Left ventricle myocardium inferior (tissue), 1 donor: ENCODE measurements at regions not wholly inside any gene's neighbourhood (a gene's known extent, or its start where the extent isn't known, plus 50 kb on each side); places are given as distances from the start of the nearest gene placed in this dataset.

Source experiments
- DNase-seq: peaks from one replicate; pipeline ENCODE4 v3.0.0-alpha.2; 2020
- H3K27ac ChIP-seq: fragments of 200-600 bp; replicated peaks from 2 replicates; pipeline ENCODE4 v1.8.0; 2021
- H3K27me3 ChIP-seq: fragments of 200-600 bp; 2 replicates; pipeline ENCODE4 v1.8.0; 2021; ENCODE audit warnings: low read depth
- H3K36me3 ChIP-seq: fragments of 200-600 bp; 2 replicates; pipeline ENCODE4 v1.8.0; 2021
- H3K4me1 ChIP-seq: fragments of 200-600 bp; 2 replicates; pipeline ENCODE4 v1.8.0; 2021
- H3K4me3 ChIP-seq: fragments of 200-600 bp; 2 replicates; pipeline ENCODE4 v1.8.0; 2021; ENCODE audit warnings: mild to moderate bottlenecking, moderate library complexity
- H3K9me3 ChIP-seq: fragments of 200-600 bp; replicated peaks from 2 replicates; pipeline ENCODE4 v1.8.0; 2021
- intact Hi-C: fragments of 100-400 bp; cut with micrococcal nuclease; formaldehyde crosslinking; loops from one replicate; pipeline ENCODE4 v1.11.0; 2022
- TF ChIP-seq, protein P1 (sequence below): fragments of 200-600 bp; IDR thresholded peaks from 2 replicates; pipeline ENCODE4 v1.8.0; 2021; ENCODE audit warnings: antibody characterized with exemption, mild to moderate bottlenecking, borderline replicate concordance
- donor health status: DM: no; HTN: yes; CAD: no; lungs with severe emphysema.

DNA sequence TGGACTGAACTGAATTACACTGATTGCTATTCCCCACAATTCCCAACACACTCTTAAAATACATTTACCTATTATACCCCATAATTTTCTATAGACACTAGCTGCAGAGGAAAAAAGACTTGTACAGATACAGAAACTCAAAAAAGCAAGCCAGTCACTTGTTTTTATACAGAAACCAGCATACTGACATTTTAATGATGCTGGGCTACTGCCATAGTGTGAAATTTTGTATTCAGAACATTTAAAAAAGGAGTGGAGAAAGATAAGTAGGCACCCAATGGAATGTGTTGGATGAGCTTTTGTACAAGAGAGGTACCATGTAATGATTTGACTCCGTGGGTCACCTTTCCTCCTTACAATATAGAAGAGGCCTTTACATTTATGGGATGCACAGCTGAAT is 740.1 kb downstream of the PLCL1 start:
- H3K27ac ChIP-seq: no peak overlapping the region
- no peaks in the 10 kb centered on the region for H3K27me3 ChIP-seq
- intact Hi-C loops: no loop called here
- no peak for DNase-seq
- peaks cover under 1% of the 10 kb centered on the region for H3K9me3 ChIP-seq
- TF ChIP-seq, protein P1, sequence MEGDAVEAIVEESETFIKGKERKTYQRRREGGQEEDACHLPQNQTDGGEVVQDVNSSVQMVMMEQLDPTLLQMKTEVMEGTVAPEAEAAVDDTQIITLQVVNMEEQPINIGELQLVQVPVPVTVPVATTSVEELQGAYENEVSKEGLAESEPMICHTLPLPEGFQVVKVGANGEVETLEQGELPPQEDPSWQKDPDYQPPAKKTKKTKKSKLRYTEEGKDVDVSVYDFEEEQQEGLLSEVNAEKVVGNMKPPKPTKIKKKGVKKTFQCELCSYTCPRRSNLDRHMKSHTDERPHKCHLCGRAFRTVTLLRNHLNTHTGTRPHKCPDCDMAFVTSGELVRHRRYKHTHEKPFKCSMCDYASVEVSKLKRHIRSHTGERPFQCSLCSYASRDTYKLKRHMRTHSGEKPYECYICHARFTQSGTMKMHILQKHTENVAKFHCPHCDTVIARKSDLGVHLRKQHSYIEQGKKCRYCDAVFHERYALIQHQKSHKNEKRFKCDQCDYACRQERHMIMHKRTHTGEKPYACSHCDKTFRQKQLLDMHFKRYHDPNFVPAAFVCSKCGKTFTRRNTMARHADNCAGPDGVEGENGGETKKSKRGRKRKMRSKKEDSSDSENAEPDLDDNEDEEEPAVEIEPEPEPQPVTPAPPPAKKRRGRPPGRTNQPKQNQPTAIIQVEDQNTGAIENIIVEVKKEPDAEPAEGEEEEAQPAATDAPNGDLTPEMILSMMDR: no peak
- H3K4me3 ChIP-seq: no peak overlapping the region
- no peaks in the 10 kb centered on the region for H3K36me3 ChIP-seq
- H3K4me1 ChIP-seq: no peaks in the 10 kb centered on the region

- H3K4me1 ChIP-seq: no peaks in the 10 kb centered on the region
- H3K27me3 ChIP-seq: no peaks in the 10 kb centered on the region
- intact Hi-C loops: no loop called here
- no peaks in the 10 kb centered on the region for H3K36me3 ChIP-seq
- H3K27ac ChIP-seq: no peak overlapping the region
- no peak overlapping the region for H3K4me3 ChIP-seq
- H3K9me3 ChIP-seq: peaks cover 9% of the 10 kb centered on the region
- TF ChIP-seq, protein P1: no peak
- DNase-seq: no peak
These were observed 730.4 kb downstream of the PLCL1 start for GRCh38 chr2:198534756-198535155.

DNA sequence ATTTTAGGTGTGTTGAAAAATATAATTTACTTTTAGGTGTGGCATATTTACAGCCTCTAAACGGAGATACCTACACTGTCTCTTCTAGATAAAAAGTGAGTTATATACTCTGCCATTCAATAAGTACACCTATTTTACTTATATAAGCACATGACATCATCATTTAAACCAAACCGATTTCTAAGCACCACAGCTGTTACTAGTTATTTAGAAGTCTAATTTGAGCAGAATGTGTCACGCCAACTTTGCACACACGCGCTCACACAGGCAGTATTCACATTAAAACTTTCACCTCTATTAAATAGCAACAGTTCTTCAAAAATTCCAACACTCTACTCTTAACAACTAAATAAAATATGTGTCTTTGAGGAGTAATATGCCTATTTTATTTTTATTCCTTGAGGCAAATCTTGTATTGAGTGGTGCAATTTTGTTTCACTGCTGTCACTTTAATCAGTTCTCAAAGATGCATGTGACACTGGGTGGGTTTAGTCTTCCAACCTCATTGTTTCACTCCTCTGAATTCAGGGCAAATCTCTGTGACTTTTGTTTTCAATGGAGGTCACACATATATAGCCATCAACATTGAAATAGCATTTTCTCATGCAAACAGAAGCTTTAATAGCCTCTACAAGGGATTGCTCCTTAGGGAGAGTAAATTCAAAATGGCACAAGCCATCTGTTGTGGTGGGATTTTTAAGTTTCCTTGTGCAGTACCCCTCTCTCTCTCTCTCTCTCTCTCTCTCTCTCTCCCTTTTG is 721.0 kb downstream of the PLCL1 start:
- H3K36me3 ChIP-seq: no peaks in the 10 kb centered on the region
- no peak overlapping the region for H3K4me3 ChIP-seq
- intact Hi-C loops: no loop called here
- H3K27me3 ChIP-seq: no peaks in the 10 kb centered on the region
- H3K27ac ChIP-seq: no peak overlapping the region
- H3K4me1 ChIP-seq: no peaks in the 10 kb centered on the region
- TF ChIP-seq, protein P1: no peak
- peaks cover 5% of the 10 kb centered on the region for H3K9me3 ChIP-seq
- DNase-seq: no peak

- H3K4me3 ChIP-seq: no peak overlapping the region
- DNase-seq: no peak
- no peaks in the 10 kb centered on the region for H3K27me3 ChIP-seq
- no peak overlapping the region for H3K27ac ChIP-seq
- H3K9me3 ChIP-seq: peaks cover 5% of the 10 kb centered on the region
- intact Hi-C loops: no loop called here
- no peaks in the 10 kb centered on the region for H3K4me1 ChIP-seq
- TF ChIP-seq, protein P1: no peak
- H3K36me3 ChIP-seq: no peaks in the 10 kb centered on the region
These were observed 719.3 kb downstream of the PLCL1 start for GRCh38 chr2:198523710-198524109.

DNA sequence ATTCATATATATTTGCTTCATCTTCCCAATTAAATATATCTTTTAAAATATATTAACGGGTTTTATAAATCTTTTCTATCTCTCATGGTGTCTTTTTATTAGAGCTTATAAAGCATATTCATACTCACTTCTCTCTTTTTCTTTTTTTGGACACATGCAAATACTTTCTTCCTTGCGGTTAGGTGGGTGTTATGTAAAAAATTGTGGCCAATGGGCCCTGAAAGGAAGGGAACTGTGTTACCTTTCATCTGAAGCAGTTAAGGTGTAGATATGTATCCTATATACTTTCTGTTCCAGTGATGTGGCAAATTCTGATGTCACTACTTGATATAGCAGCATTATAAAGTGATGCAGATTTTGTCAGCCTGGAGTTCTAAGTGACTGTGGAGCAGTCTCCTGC is 714.5 kb downstream of the PLCL1 start:
- TF ChIP-seq, protein P1: no peak
- H3K4me1 ChIP-seq: no peaks in the 10 kb centered on the region
- intact Hi-C loops: no loop called here
- no peaks in the 10 kb centered on the region for H3K27me3 ChIP-seq
- no peak overlapping the region for H3K4me3 ChIP-seq
- H3K9me3 ChIP-seq: peaks cover 22% of the 10 kb centered on the region
- no peak for DNase-seq
- no peak overlapping the region for H3K27ac ChIP-seq
- H3K36me3 ChIP-seq: no peaks in the 10 kb centered on the region
